ENCODE measurements at regions not wholly inside any gene's neighbourhood (a gene's known extent, or its start where the extent isn't known, plus 50 kb on each side); places are given as distances from the start of the nearest gene placed in this dataset.

GRCh38 chr1:219792337-219793021 lies 135.9 kb downstream of the SLC30A10 start:
- no peak overlapping the region for H3K4me3 ChIP-seq (ENCODE audit: low read depth, low read length)
- no peak for TF ChIP-seq CTCF (IDR thresholded peaks at IDR 0.05; ENCODE audit: control insufficient read depth, extremely low read depth, insufficient read depth)
- no peak for DNase-seq (ENCODE audit: low read depth)

- no peak for DNase-seq (ENCODE audit: low read depth)
- no peak for TF ChIP-seq CTCF (IDR thresholded peaks at IDR 0.05; ENCODE audit: control insufficient read depth, extremely low read depth, insufficient read depth)
- H3K4me3 ChIP-seq (ENCODE audit: low read depth, low read length), result no peak overlapping the region
Measured at GRCh38 chr1:219791766-219792165, 136.6 kb downstream of the SLC30A10 start.

GRCh38 chr1:219790834-219791615 lies 137.3 kb downstream of the SLC30A10 start:
- H3K4me3 ChIP-seq (ENCODE audit: low read depth, low read length), result no peak overlapping the region
- DNase-seq (ENCODE audit: low read depth), result no peak
- TF ChIP-seq CTCF (IDR thresholded peaks at IDR 0.05; ENCODE audit: control insufficient read depth, extremely low read depth, insufficient read depth), result no peak

GRCh38 chr1:219788700-219789099 lies 139.7 kb downstream of the SLC30A10 start:
- no peak for TF ChIP-seq CTCF (IDR thresholded peaks at IDR 0.05; ENCODE audit: control insufficient read depth, extremely low read depth, insufficient read depth)
- DNase-seq (ENCODE audit: low read depth), result no peak
- no peak overlapping the region for H3K4me3 ChIP-seq (ENCODE audit: low read depth, low read length)

- TF ChIP-seq CTCF (IDR thresholded peaks at IDR 0.05; ENCODE audit: control insufficient read depth, extremely low read depth, insufficient read depth), result no peak
- no peak for DNase-seq (ENCODE audit: low read depth)
Measured at GRCh38 chr1:219788091-219788490, 140.3 kb downstream of the SLC30A10 start.

GRCh38 chr1:219784660-219785381 lies 143.5 kb downstream of the SLC30A10 start:
- DNase-seq (ENCODE audit: low read depth), result no peak
- no peak overlapping the region for H3K4me3 ChIP-seq (ENCODE audit: low read depth, low read length)

More at GRCh38 chr1:219788091-219788490, 140.3 kb downstream of the SLC30A10 start:
- H3K4me3 ChIP-seq (ENCODE audit: low read depth, low read length), result no peak overlapping the region

More at GRCh38 chr1:219784660-219785381, 143.5 kb downstream of the SLC30A10 start:
- no peak for TF ChIP-seq CTCF (IDR thresholded peaks at IDR 0.05; ENCODE audit: control insufficient read depth, extremely low read depth, insufficient read depth)

All from LNCaP clone FGC (cell line).